PC-3 (cell line): ENCODE measurements at regions not wholly inside any gene's neighbourhood (a gene's known extent, or its start where the extent isn't known, plus 50 kb on each side); places are given as distances from the start of the nearest gene placed in this dataset.

ENCODE experiments used
- EZH2 ChIP-seq: fragments of 300-600 bp; sonication (generic); IDR thresholded peaks from one replicate; pipeline ENCODE4 v1.6.1; 2017; ENCODE audit warnings: antibody characterized with exemption, mild to moderate bottlenecking, low read length; ENCODE audit not compliant: unreplicated experiment
- TF ChIP-seq, protein P1 (sequence below): fragments of 300-600 bp; sonication (generic); conservative IDR thresholded peaks from 2 replicates; pipeline ENCODE4 v1.5.1; 2017; ENCODE audit warnings: antibody characterized with exemption, low read depth, mild to moderate bottlenecking, low read length

GRCh38 chr6:139904158-139904533 lies 529.7 kb upstream of the CITED2 start:
- TF ChIP-seq, protein P1, sequence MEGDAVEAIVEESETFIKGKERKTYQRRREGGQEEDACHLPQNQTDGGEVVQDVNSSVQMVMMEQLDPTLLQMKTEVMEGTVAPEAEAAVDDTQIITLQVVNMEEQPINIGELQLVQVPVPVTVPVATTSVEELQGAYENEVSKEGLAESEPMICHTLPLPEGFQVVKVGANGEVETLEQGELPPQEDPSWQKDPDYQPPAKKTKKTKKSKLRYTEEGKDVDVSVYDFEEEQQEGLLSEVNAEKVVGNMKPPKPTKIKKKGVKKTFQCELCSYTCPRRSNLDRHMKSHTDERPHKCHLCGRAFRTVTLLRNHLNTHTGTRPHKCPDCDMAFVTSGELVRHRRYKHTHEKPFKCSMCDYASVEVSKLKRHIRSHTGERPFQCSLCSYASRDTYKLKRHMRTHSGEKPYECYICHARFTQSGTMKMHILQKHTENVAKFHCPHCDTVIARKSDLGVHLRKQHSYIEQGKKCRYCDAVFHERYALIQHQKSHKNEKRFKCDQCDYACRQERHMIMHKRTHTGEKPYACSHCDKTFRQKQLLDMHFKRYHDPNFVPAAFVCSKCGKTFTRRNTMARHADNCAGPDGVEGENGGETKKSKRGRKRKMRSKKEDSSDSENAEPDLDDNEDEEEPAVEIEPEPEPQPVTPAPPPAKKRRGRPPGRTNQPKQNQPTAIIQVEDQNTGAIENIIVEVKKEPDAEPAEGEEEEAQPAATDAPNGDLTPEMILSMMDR, result no peak
- TF ChIP-seq EZH2, result no peak
